Bronchial epithelial cell (primary cell): ENCODE measurements at regions not wholly inside any gene's neighbourhood (a gene's known extent, or its start where the extent isn't known, plus 50 kb on each side); places are given as distances from the start of the nearest gene placed in this dataset.
A peak's percentile ranks its signal among the peaks of the same experiment; 100 is the strongest.

Experiments
- DNase-seq: peaks from one replicate; pipeline ENCODE4 v3.0.0-alpha.2; 2010; ENCODE audit warnings: low read depth
- FAIRE-seq: peaks from 2 replicates; lab custom pipeline; 2011; peaks lifted over from hg19 to GRCh38; lab: Jason Lieb, UNC
- H3K27me3 ChIP-seq: 2 replicates; pipeline ENCODE4 v1.5.1; 2011; ENCODE audit warnings: low read length; ENCODE audit not compliant: control insufficient read depth, insufficient read depth
- H3K36me3 ChIP-seq: 2 replicates; pipeline ENCODE4 v1.5.1; 2011; ENCODE audit warnings: low read length; ENCODE audit not compliant: control insufficient read depth, insufficient read depth
- H3K4me3 ChIP-seq: 2 replicates; pipeline ENCODE4 v1.5.1; 2011; ENCODE audit warnings: mild to moderate bottlenecking, low read depth, low read length, control low read depth
- TF ChIP-seq, protein P1 (sequence below): IDR thresholded peaks from 2 replicates; pipeline ENCODE4 v1.5.1; 2011; ENCODE audit warnings: mild to moderate bottlenecking, moderate library complexity, low read length, control low read depth, inconsistent platforms; ENCODE audit not compliant: insufficient read depth, severe bottlenecking

DNA sequence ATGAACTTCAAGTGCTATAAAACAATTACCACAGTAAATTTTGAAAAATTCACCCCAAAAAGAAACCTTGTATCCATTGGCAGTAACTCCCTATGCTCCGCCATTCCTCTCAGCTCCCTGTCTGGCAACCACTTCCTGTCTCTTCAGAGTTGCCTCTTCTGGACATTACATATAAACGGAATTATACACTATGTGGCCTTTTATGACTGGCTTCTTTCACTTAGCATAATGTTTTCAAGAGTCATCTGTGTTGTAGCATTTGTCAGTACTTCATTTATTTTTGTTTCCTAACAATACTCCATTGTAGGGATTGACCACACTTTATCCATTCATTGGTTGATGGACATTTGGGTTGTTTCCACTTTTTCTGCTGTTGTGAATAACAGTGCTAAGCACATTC lies 50.1 kb downstream of the CEP43 start:
- TF ChIP-seq, protein P1, sequence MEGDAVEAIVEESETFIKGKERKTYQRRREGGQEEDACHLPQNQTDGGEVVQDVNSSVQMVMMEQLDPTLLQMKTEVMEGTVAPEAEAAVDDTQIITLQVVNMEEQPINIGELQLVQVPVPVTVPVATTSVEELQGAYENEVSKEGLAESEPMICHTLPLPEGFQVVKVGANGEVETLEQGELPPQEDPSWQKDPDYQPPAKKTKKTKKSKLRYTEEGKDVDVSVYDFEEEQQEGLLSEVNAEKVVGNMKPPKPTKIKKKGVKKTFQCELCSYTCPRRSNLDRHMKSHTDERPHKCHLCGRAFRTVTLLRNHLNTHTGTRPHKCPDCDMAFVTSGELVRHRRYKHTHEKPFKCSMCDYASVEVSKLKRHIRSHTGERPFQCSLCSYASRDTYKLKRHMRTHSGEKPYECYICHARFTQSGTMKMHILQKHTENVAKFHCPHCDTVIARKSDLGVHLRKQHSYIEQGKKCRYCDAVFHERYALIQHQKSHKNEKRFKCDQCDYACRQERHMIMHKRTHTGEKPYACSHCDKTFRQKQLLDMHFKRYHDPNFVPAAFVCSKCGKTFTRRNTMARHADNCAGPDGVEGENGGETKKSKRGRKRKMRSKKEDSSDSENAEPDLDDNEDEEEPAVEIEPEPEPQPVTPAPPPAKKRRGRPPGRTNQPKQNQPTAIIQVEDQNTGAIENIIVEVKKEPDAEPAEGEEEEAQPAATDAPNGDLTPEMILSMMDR, result no peak
- DNase-seq (no peak), FAIRE-seq (no peak)

DNA sequence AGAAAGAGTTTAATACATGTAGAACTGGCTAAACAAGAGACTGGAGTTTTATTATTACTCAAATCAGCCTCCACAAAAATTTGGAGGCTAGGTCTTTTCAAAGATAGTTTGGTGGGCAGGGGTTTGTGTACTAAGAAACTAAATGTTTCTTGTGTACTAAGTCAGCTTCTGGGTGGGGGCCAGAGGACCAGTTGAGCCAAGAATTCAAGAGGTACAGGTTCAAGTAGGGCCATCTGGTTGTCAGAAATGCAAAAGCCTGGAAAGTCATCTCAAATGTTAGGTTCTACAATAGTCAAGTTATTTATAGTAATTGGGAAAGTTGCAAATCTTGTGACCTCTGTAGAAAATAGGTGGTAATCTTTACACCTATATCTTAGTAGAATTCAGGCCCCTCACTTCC lies 51.7 kb downstream of the CEP43 start:
- Histone ChIP-seq H3K36me3 (no peaks in the 10 kb centered on the region), H3K4me3 (no peak overlapping the region), H3K27me3 (no peaks in the 10 kb centered on the region)
- FAIRE-seq (no peak), DNase-seq (no peak)
- TF ChIP-seq, protein P1, result no peak

More for the DNA sequence above, 50.1 kb downstream of the CEP43 start:
- Histone ChIP-seq H3K36me3 (no peaks in the 10 kb centered on the region), H3K4me3 (no peak overlapping the region), H3K27me3 (no peaks in the 10 kb centered on the region)

DNA sequence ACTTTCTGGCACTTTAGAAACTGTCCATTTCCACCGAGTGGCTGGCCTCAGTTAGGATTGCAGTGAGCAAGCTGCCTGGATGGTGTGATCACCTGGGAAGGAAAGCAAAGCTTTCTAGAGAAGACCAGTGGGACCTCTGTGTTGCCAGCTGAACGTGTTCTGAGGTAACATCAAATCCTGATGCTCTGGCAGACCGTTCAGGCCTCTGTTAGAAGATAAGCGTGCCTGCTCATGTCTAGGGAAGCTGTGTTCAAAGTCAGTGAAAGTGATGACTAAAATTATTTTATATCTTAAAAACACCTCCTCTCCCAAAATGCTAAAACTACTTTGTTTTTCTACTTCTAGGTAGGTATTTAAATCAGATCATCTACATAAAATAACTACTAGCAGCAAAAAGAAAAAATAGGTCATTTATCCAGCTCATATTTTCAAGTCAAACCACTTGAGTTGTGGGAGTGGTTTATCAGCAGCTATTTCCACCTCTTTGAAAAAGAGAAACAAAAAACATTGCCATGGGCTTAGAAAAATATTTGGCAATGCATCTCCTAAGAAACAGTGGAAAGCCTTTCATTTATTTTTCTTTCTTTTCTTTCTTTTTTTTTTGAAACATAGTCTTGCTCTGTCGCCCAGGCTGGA lies 54.8 kb downstream of the CEP43 start:
- DNase-seq (peak; percentile 26), FAIRE-seq (no peak)
- H3K27me3 ChIP-seq, result no peaks in the 10 kb centered on the region
- H3K4me3 ChIP-seq, result no peak overlapping the region
- no peaks in the 10 kb centered on the region for H3K36me3 ChIP-seq
- TF ChIP-seq, protein P1, result no peak

DNA sequence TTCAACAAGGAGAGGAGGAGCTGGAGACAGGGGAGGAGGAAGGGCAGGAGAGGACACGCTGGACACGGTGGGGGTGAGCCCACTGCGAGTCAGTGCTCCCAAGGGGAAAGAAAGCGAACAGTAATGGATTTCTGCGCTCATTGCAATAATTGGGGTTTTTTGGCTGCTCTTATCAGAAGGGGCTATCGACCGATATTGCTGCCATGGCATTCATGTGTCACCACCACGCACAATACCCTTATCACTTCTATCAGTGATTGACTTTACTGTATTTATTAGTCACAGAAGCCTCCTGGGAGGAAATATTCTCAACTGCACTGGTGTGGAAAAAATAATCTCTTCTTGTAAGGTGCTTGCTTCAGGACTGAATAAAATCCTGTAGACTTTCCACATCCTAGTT lies 55.8 kb downstream of the CEP43 start:
- TF ChIP-seq, protein P1, result no peak
- Histone ChIP-seq H3K36me3 (no peaks in the 10 kb centered on the region), H3K27me3 (no peaks in the 10 kb centered on the region), H3K4me3 (no peak overlapping the region)
- no peak for DNase-seq
- FAIRE-seq, result no peak

DNA sequence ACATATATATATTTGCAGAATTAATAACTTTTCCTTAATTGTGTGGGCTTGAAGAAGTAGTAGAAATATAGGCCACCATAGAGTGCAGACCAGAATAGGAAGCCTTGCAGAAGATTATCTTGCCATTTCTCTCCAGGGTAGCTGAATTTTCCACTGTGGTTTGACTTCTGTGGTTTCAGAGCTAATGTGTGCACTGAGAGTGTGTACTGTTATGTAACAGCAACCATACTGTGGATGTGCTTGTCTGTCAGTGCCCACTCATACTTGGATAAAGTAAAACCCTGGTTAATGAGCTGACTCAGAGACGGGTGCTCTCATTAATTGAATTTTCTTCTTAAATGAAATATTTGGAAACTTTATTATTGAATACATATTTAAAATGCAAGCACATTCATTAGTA lies 57.2 kb downstream of the CEP43 start:
- FAIRE-seq (no peak), DNase-seq (no peak)
- Histone ChIP-seq H3K27me3 (no peaks in the 10 kb centered on the region), H3K36me3 (no peaks in the 10 kb centered on the region), H3K4me3 (no peak overlapping the region)
- TF ChIP-seq, protein P1, result no peak

DNA sequence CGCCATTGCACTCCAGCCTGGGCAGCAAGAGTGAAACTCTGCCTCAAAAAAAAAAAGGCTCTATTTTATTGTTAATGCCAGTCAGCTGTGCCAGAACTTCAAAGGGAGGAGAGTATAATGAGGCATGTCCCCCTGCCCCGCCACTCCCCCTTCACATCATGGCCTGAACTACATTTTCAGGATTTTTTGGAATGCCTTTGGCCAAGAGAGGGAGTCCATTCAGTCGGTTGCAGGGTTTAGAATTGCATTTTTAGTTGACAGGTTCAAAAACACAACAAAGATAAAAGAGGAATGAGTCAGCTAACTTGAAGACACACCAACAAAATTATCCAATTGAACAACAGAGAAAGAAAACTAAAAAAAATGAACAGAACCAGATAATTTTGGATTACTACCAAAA lies 59.1 kb downstream of the CEP43 start:
- DNase-seq (no peak), FAIRE-seq (no peak)
- Histone ChIP-seq H3K36me3 (no peaks in the 10 kb centered on the region), H3K4me3 (no peak overlapping the region), H3K27me3 (no peaks in the 10 kb centered on the region)
- TF ChIP-seq, protein P1, result no peak
